Prostate gland (tissue), 2 donors: ENCODE measurements at regions not wholly inside any gene's neighbourhood (a gene's known extent, or its start where the extent isn't known, plus 50 kb on each side); places are given as distances from the start of the nearest gene placed in this dataset.

Experiments used
- CTCF ChIP-seq, 4 experiments: fragments of 200-600 bp in 2 of 4; fragments of 450-650 bp in 2 of 4; sonication (generic) in 2 of 4; IDR thresholded peaks; 1 replicate in 3 of 4; 2 replicates in 1 of 4; pipeline ENCODE4 v1.5.1; 2016 to 2019; ENCODE audit warnings: antibody characterized with exemption in 4 of 4, mild to moderate bottlenecking in 2 of 4, moderate library complexity in 2 of 4
- POLR2A ChIP-seq: fragments of 450-650 bp; IDR thresholded peaks from one replicate; pipeline ENCODE4 v1.6.1; 2016; ENCODE audit warnings: antibody characterized with exemption, mild to moderate bottlenecking

GRCh38 chr2:133661392-133661791 is 93.1 kb upstream of the NCKAP5 start:
- TF ChIP-seq POLR2A (no peak), CTCF (IDR thresholded peaks at IDR 0.05) (no peak)
